GM12878 (cell line): ENCODE measurements at regions not wholly inside any gene's neighbourhood (a gene's known extent, or its start where the extent isn't known, plus 50 kb on each side); places are given as distances from the start of the nearest gene placed in this dataset.

Source experiments
- ATF2 ChIP-seq: IDR thresholded peaks from 2 replicates; pipeline ENCODE4 v1.6.1; 2012; ENCODE audit warnings: low read length, inconsistent platforms
- BACH1 ChIP-seq: fragments of 450-650 bp; IDR thresholded peaks from 2 replicates; pipeline ENCODE4 v1.6.1; 2017; ENCODE audit warnings: mild to moderate bottlenecking, borderline replicate concordance
- CHD2 ChIP-seq: IDR thresholded peaks from 2 replicates; pipeline ENCODE4 v1.6.1; 2011; ENCODE audit warnings: low read depth, low read length, improper control_type of control experiment, borderline replicate concordance
- CTCF ChIP-seq, 3 experiments: IDR thresholded peaks in 2 of 3; conservative IDR thresholded peaks in 1 of 3; 2 replicates each; pipeline ENCODE4 v1.5.1; 2011; ENCODE audit warnings: low read depth in 3 of 3, low read length in 3 of 3, mild to moderate bottlenecking in 3 of 3, control low read depth in 2 of 3, moderate library complexity in 2 of 3, inconsistent platforms in 1 of 3, mixed read lengths in 1 of 3; ENCODE audit not compliant: control insufficient read depth in 2 of 3, insufficient read depth in 1 of 3; ENCODE audit errors: extremely low read depth in 1 of 3
- E2F4 ChIP-seq: IDR thresholded peaks from 2 replicates; pipeline ENCODE4 v1.6.1; 2012; ENCODE audit warnings: low read depth, low read length, improper control_type of control experiment
- EP300 ChIP-seq, 2 experiments: fragments of 150-350 bp in 1 of 2; IDR thresholded peaks; 2 replicates each; pipeline ENCODE4 v1.6.1; 2011 to 2012; ENCODE audit warnings: low read depth in 2 of 2, low read length in 2 of 2, borderline replicate concordance in 1 of 2, improper control_type of control experiment in 1 of 2, inconsistent platforms in 1 of 2; ENCODE audit not compliant: control insufficient read depth in 1 of 2
- IRF5 ChIP-seq: fragments of 450-650 bp; IDR thresholded peaks from 2 replicates; pipeline ENCODE4 v1.6.1; 2017; ENCODE audit warnings: borderline replicate concordance
- POLR2A ChIP-seq: IDR thresholded peaks from 2 replicates; pipeline ENCODE4 v1.6.1; 2011; ENCODE audit warnings: low read depth, mild to moderate bottlenecking, low read length
- RELA ChIP-seq: fragments of 450-650 bp; IDR thresholded peaks from 2 replicates; pipeline ENCODE4 v1.8.0; 2014; ENCODE audit warnings: borderline replicate concordance; ENCODE audit not compliant: partially characterized antibody
- TAF1 ChIP-seq: IDR thresholded peaks from 2 replicates; pipeline ENCODE4 v1.6.1; 2011; ENCODE audit warnings: mild to moderate bottlenecking, low read depth, low read length, borderline replicate concordance
- USF2 ChIP-seq: IDR thresholded peaks from 2 replicates; pipeline ENCODE4 v1.6.1; 2011; ENCODE audit warnings: low read depth, low read length, improper control_type of control experiment, borderline replicate concordance
- YY1 ChIP-seq: IDR thresholded peaks from 2 replicates; pipeline ENCODE4 v1.6.1; 2011; ENCODE audit warnings: low read depth, mild to moderate bottlenecking, low read length
- ZBTB33 ChIP-seq: fragments of 450-650 bp; IDR thresholded peaks from 2 replicates; pipeline ENCODE4 v1.6.1; 2017; ENCODE audit warnings: mild to moderate bottlenecking

GRCh38 chr20:59402681-59403080 is 102.3 kb downstream of the EDN3 start:
- TF ChIP-seq TAF1, result no peak
- TF ChIP-seq CTCF (IDR thresholded peaks at IDR 0.05 in 2 of 3, conservative IDR thresholded peaks at IDR 0.05 in 1 of 3; ENCODE audit: control insufficient read depth in 2 of 3, extremely low read depth in 1 of 3, insufficient read depth in 1 of 3, low read depth in 3 of 3, low read length in 3 of 3), result no peak
- no peak for TF ChIP-seq E2F4
- TF ChIP-seq POLR2A, result no peak
- no peak for TF ChIP-seq ATF2
- no peak for TF ChIP-seq ZBTB33
- TF ChIP-seq RELA, result no peak
- no peak for TF ChIP-seq IRF5
- no peak for TF ChIP-seq EP300 (IDR thresholded peaks at IDR 0.05; ENCODE audit: borderline replicate concordance in 1 of 2, control insufficient read depth in 1 of 2, low read depth in 2 of 2, low read length in 2 of 2)
- TF ChIP-seq YY1, result no peak
- no peak for TF ChIP-seq USF2
- no peak for TF ChIP-seq CHD2
- TF ChIP-seq BACH1, result no peak
